ENCODE measurements at regions not wholly inside any gene's neighbourhood (a gene's known extent, or its start where the extent isn't known, plus 50 kb on each side); places are given as distances from the start of the nearest gene placed in this dataset.

- no peak overlapping the region for H3K9ac ChIP-seq (ENCODE audit: insufficient read depth, low read depth, low read length)
- POLR2A ChIA-PET, result no interaction called here
- intact Hi-C loops (cut with micrococcal nuclease; ENCODE audit: unreplicated experiment) (no loop called here), in situ Hi-C loops (cut with HindIII; ENCODE audit: extremely low pct_ligation_motif_present, low pct_unique_long_range_greater_than_20kb) (no loop called here)
- no peak overlapping the region for H2AFZ ChIP-seq (ENCODE audit: low read length)
- no peak overlapping the region for H3K4me2 ChIP-seq (ENCODE audit: low read depth, low read length)
- BruUV-seq (replicated peaks), result no TSS peak
- CTCF ChIA-PET (ENCODE audit: low intra/inter-chr PET ratio, low total read pairs), result no interaction called here
- 45% methylated on average over 3 of the region's 3 CpGs for WGBS (ENCODE audit: low lambda C conversion rate)
- H3K27ac ChIP-seq (ENCODE audit: extremely low read length, insufficient read depth, low read length), result no peak overlapping the region
- TF ChIP-seq RCOR2 (CRISPR knock-in tag; IDR thresholded peaks at IDR 0.05) (no peak), RAD51 (IDR thresholded peaks at IDR 0.05; ENCODE audit: borderline replicate concordance) (peak; percentile 72; the same call in 1 of the 2 replicates)
- H3K4me1 ChIP-seq (ENCODE audit: insufficient read depth, low read length), result no peaks in the 10 kb centered on the region
- H3K4me3 ChIP-seq (replicated peaks in 1 of 3; ENCODE audit: insufficient read depth in 1 of 3, low read depth in 2 of 3, low read length in 3 of 3), result no peak overlapping the region
- H3K36me3 ChIP-seq (replicated peaks in 1 of 2; ENCODE audit: control insufficient read depth in 1 of 2, insufficient read depth in 2 of 2, low read length in 2 of 2), result no peaks in the 10 kb centered on the region
- no peaks in the 10 kb centered on the region for H4K20me1 ChIP-seq (ENCODE audit: insufficient read depth, low read length)
- no peaks in the 10 kb centered on the region for H3K79me2 ChIP-seq (ENCODE audit: insufficient read depth, low read length)
- no peaks in the 10 kb centered on the region for H3K9me3 ChIP-seq (ENCODE audit: low read length)
- FAIRE-seq (no peak), DNase-seq (ENCODE audit: low spot score) (no peak), ATAC-seq (no peak)
- no peaks in the 10 kb centered on the region for H3K27me3 ChIP-seq (ENCODE audit: control insufficient read depth in 1 of 2, insufficient read depth in 2 of 2, low read length in 2 of 2)
Observed at GRCh38 chr15:96610757-96611156, 280.3 kb downstream of the NR2F2 start.

- DNase-seq (ENCODE audit: low spot score) (no peak), FAIRE-seq (no peak), ATAC-seq (no peak)
- ChIA-PET CTCF (ENCODE audit: low intra/inter-chr PET ratio, low total read pairs) (no interaction called here), POLR2A (no interaction called here)
- Histone ChIP-seq H3K9ac (ENCODE audit: insufficient read depth, low read depth, low read length) (no peak overlapping the region), H3K27ac (ENCODE audit: extremely low read length, insufficient read depth, low read length) (no peak overlapping the region), H3K36me3 (replicated peaks in 1 of 2; ENCODE audit: control insufficient read depth in 1 of 2, insufficient read depth in 2 of 2, low read length in 2 of 2) (no peaks in the 10 kb centered on the region), H3K4me1 (ENCODE audit: insufficient read depth, low read length) (no peaks in the 10 kb centered on the region), H4K20me1 (ENCODE audit: insufficient read depth, low read length) (no peaks in the 10 kb centered on the region), H3K9me3 (ENCODE audit: low read length) (no peaks in the 10 kb centered on the region), H3K4me2 (ENCODE audit: low read depth, low read length) (no peak overlapping the region), H3K4me3 (replicated peaks in 1 of 3; ENCODE audit: insufficient read depth in 1 of 3, low read depth in 2 of 3, low read length in 3 of 3) (no peak overlapping the region), H3K79me2 (ENCODE audit: insufficient read depth, low read length) (no peaks in the 10 kb centered on the region), H2AFZ (ENCODE audit: low read length) (no peak overlapping the region), H3K27me3 (ENCODE audit: control insufficient read depth in 1 of 2, insufficient read depth in 2 of 2, low read length in 2 of 2) (no peaks in the 10 kb centered on the region; a peak in 1 of 5 replicates)
- in situ Hi-C loops (cut with HindIII; ENCODE audit: extremely low pct_ligation_motif_present, low pct_unique_long_range_greater_than_20kb), result no loop called here
- no TSS peak for BruUV-seq (replicated peaks)
- intact Hi-C loops (cut with micrococcal nuclease; ENCODE audit: unreplicated experiment), result no loop called here
- 0% methylated on average over 1 of the region's 1 CpG for WGBS (ENCODE audit: low lambda C conversion rate)
- TF ChIP-seq ZFP90 (CRISPR knock-in tag; IDR thresholded peaks at IDR 0.05; ENCODE audit: borderline replicate concordance), result no peak
- no peak for TF ChIP-seq SKIL (CRISPR knock-in tag; IDR thresholded peaks at IDR 0.05; ENCODE audit: borderline replicate concordance)
- TF ChIP-seq ZNF343 (CRISPR knock-in tag; IDR thresholded peaks at IDR 0.05), result no peak
- TF ChIP-seq MAFK (conservative IDR thresholded peaks at IDR 0.05 in 1 of 2, IDR thresholded peaks at IDR 0.05 in 1 of 2; ENCODE audit: low read length in 2 of 2), result peak; percentile 64 to 80
- no peak for TF ChIP-seq PLRG1 (conservative IDR thresholded peaks at IDR 0.05)
- peak; percentile 65 for TF ChIP-seq MAFF (IDR thresholded peaks at IDR 0.05; ENCODE audit: low read depth, low read length)
Observed at GRCh38 chr15:96612917-96613316, 282.4 kb downstream of the NR2F2 start.

Measured in HepG2 (cell line).